GM23338 (cell line): ENCODE measurements at regions not wholly inside any gene's neighbourhood (a gene's known extent, or its start where the extent isn't known, plus 50 kb on each side); places are given as distances from the start of the nearest gene placed in this dataset.

Experiments
- ATAC-seq: fragments of 200-7000 bp; cut with Tn5 transposase; 3 replicates; pipeline ENCODE4 v1.9.1; 2020
- DNase-seq: peaks from one replicate; pipeline ENCODE4 v3.0.0-alpha.2; 2015; ENCODE audit warnings: low spot score
- H2AFZ ChIP-seq: fragments of 200-600 bp; sonication (generic); 2 replicates; pipeline ENCODE4 v1.8.0; 2016; ENCODE audit warnings: antibody characterized with exemption, mild to moderate bottlenecking, moderate library complexity
- H3F3A ChIP-seq: fragments of 200-600 bp; sonication (generic); replicated peaks from 2 replicates; pipeline ENCODE4 v1.8.0; 2017; ENCODE audit warnings: antibody characterized with exemption, mixed run types, low read depth
- H3K27ac ChIP-seq: fragments of 200-600 bp; sonication (generic); 2 replicates; pipeline ENCODE4 v1.6.1; 2016; ENCODE audit warnings: low read depth
- H3K27me3 ChIP-seq: fragments of 200-600 bp; sonication (generic); 2 replicates; pipeline ENCODE4 v1.8.0; 2016; ENCODE audit warnings: mild to moderate bottlenecking, mixed run types, moderate library complexity; ENCODE audit not compliant: insufficient read depth
- H3K36me3 ChIP-seq: fragments of 200-600 bp; sonication (generic); 2 replicates; pipeline ENCODE4 v1.8.0; 2016; ENCODE audit warnings: mild to moderate bottlenecking; ENCODE audit not compliant: insufficient read depth
- H3K4me1 ChIP-seq: fragments of 200-600 bp; sonication (generic); 2 replicates; pipeline ENCODE4 v1.8.0; 2016; ENCODE audit warnings: mild to moderate bottlenecking, moderate library complexity; ENCODE audit not compliant: insufficient read depth
- H3K4me2 ChIP-seq: fragments of 200-600 bp; sonication (generic); 2 replicates; pipeline ENCODE4 v1.7.1; 2017; ENCODE audit warnings: mixed run types
- H3K4me3 ChIP-seq: fragments of 200-600 bp; sonication (generic); 2 replicates; pipeline ENCODE4 v1.6.1; 2016; ENCODE audit warnings: mixed run types
- H3K79me2 ChIP-seq: fragments of 200-600 bp; sonication (generic); replicated peaks from 2 replicates; pipeline ENCODE4 v1.8.0; 2017; ENCODE audit warnings: mild to moderate bottlenecking; ENCODE audit not compliant: insufficient read depth
- H3K9me2 ChIP-seq: fragments of 200-600 bp; sonication (generic); 2 replicates; pipeline ENCODE4 v1.8.0; 2017; ENCODE audit not compliant: insufficient read depth
- H4K20me1 ChIP-seq: fragments of 200-600 bp; sonication (generic); replicated peaks from 2 replicates; pipeline ENCODE4 v1.8.0; 2017; ENCODE audit warnings: mild to moderate bottlenecking; ENCODE audit not compliant: insufficient read depth
- H3K27ac Mint-ChIP-seq: 2 replicates; pipeline ENCODE4 v1.8.0; 2020; ENCODE audit warnings: inconsistent platforms, mild to moderate bottlenecking, moderate library complexity, mixed read lengths
- H3K27me3 Mint-ChIP-seq: 3 replicates; pipeline ENCODE4 v1.8.0; 2022; ENCODE audit warnings: low read depth, mild to moderate bottlenecking, moderate library complexity, mixed read lengths, inconsistent platforms; ENCODE audit not compliant: insufficient read depth, poor library complexity
- H3K36me3 Mint-ChIP-seq: 3 replicates; pipeline ENCODE4 v1.8.0; 2021; ENCODE audit warnings: low read depth, mild to moderate bottlenecking, inconsistent platforms, moderate library complexity, mixed read lengths
- H3K4me1 Mint-ChIP-seq: 3 replicates; pipeline ENCODE4 v1.8.0; 2020; ENCODE audit warnings: mild to moderate bottlenecking, inconsistent platforms, mixed read lengths
- H3K4me3 Mint-ChIP-seq: 3 replicates; pipeline ENCODE4 v1.8.0; 2021; ENCODE audit warnings: moderate library complexity, mild to moderate bottlenecking, inconsistent platforms, mixed read lengths
- H3K9me3 Mint-ChIP-seq: 3 replicates; pipeline ENCODE4 v1.8.0; 2020; ENCODE audit warnings: moderate library complexity, mild to moderate bottlenecking, inconsistent platforms, mixed read lengths
- CREB1 ChIP-seq: fragments of 250-450 bp; sonication (Bioruptor Pico); IDR thresholded peaks from 2 replicates; pipeline ENCODE4 v1.5.0; 2020; ENCODE audit warnings: low read depth, mild to moderate bottlenecking, moderate library complexity
- ETS1 ChIP-seq: IDR thresholded peaks from 2 replicates; pipeline ENCODE4 v1.6.1; 2016; ENCODE audit warnings: antibody characterized with exemption
- EZH2 ChIP-seq: fragments of 200-600 bp; sonication (generic); IDR thresholded peaks from one replicate; pipeline ENCODE4 v1.8.0; 2017; ENCODE audit warnings: antibody characterized with exemption, mild to moderate bottlenecking, low read depth; ENCODE audit not compliant: unreplicated experiment
- EZH2phosphoT487 ChIP-seq: fragments of 200-600 bp; sonication (generic); IDR thresholded peaks from one replicate; pipeline ENCODE4 v1.8.1; 2018; ENCODE audit warnings: antibody characterized with exemption; ENCODE audit not compliant: unreplicated experiment
- JUNB ChIP-seq: IDR thresholded peaks from one replicate; pipeline ENCODE4 v1.6.1; 2016; ENCODE audit warnings: antibody characterized with exemption; ENCODE audit not compliant: unreplicated experiment
- NANOG ChIP-seq: IDR thresholded peaks from 2 replicates; pipeline ENCODE4 v1.6.1; 2016; ENCODE audit warnings: antibody characterized with exemption, borderline replicate concordance
- POLR2AphosphoS5 ChIP-seq: IDR thresholded peaks from 2 replicates; pipeline ENCODE4 v1.6.1; 2016; ENCODE audit warnings: antibody characterized with exemption, low read depth
- STAT1 ChIP-seq: IDR thresholded peaks from one replicate; pipeline ENCODE4 v1.6.1; 2016; ENCODE audit warnings: antibody characterized with exemption; ENCODE audit not compliant: unreplicated experiment
- ZNF114 ChIP-seq: fragments of 250-450 bp; sonication (Bioruptor Pico); IDR thresholded peaks from 2 replicates; pipeline ENCODE4 v1.5.0; 2020; ENCODE audit warnings: mild to moderate bottlenecking, moderate library complexity
- ZNF331 ChIP-seq: fragments of 250-450 bp; sonication (Bioruptor Pico); IDR thresholded peaks from 2 replicates; pipeline ENCODE4 v1.5.0; 2020; ENCODE audit warnings: low read depth, mild to moderate bottlenecking, moderate library complexity
- ZNF462 ChIP-seq: fragments of 250-450 bp; sonication (Bioruptor Pico); IDR thresholded peaks from 2 replicates; pipeline ENCODE4 v1.5.0; 2020; ENCODE audit warnings: mild to moderate bottlenecking, moderate library complexity
- TF ChIP-seq, protein P1 (sequence below): IDR thresholded peaks from one replicate; pipeline ENCODE4 v1.6.1; 2018; ENCODE audit warnings: antibody characterized with exemption; ENCODE audit not compliant: unreplicated experiment
- TF ChIP-seq, protein P2 (sequence below), 2 experiments: fragments of 200-600 bp in 1 of 2; sonication (generic) in 1 of 2; conservative IDR thresholded peaks; 2 replicates each; pipeline versions ENCODE4 v1.5.1 to v1.6.1; 2016 to 2017; ENCODE audit warnings: antibody characterized with exemption in 2 of 2, low read depth in 2 of 2, mild to moderate bottlenecking in 2 of 2, moderate library complexity in 1 of 2

DNA sequence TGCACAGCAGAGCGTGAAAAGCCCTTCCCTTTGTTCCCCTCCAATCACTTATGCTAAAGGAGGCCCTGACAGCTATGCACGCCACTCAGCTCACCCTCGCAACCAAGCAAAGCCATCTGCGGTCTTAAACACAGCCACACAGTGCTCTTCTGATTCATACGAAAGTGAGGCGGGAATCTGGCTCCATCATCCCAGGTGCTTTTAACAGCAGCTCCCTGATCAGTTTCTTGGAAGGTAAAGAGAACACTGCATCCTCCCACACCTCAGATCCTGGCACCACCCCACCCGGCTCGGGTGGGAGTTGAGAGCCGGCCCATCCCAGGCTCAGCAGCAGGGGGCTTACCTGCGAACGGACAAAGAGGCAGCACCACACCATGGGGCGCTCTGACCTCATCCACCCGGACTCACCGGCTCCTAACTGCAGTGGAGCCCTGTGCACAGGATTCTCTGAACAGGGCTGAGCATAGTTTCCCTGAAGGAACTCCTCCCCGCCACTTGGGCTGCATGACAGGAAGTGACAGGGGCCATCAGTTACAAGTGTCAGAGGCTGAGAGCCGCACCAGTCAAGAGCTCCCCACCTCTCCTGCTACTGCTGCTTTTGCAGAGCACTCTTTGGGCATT is 114.3 kb upstream of the ARHGEF3 start:
- Histone ChIP-seq H3F3A (no peaks in the 10 kb centered on the region), H3K9me2 (no peaks in the 10 kb centered on the region), H3K4me2 (peak overlapping the region; percentile 55; the same call in 1 of the 2 replicates), H3K27ac (no peak overlapping the region), H3K4me3 (no peak overlapping the region), H3K4me1 (peaks cover 28% of the 10 kb centered on the region), H4K20me1 (no peaks in the 10 kb centered on the region), H3K27me3 (no peaks in the 10 kb centered on the region), H3K79me2 (no peaks in the 10 kb centered on the region), H2AFZ (peak overlapping the region; percentile 56; the same call in 1 of the 2 replicates), H3K36me3 (no peaks in the 10 kb centered on the region; the same call in 1 of the 2 replicates)
- Mint-ChIP-seq H3K9me3 (no peaks in the 10 kb centered on the region), H3K4me3 (no peak overlapping the region), H3K27me3 (peaks cover 6% of the 10 kb centered on the region), H3K4me1 (peaks cover 30% of the 10 kb centered on the region), H3K27ac (no peak overlapping the region), H3K36me3 (no peaks in the 10 kb centered on the region)
- DNase-seq (peak; percentile 39), ATAC-seq (peak; percentile 89)
- TF ChIP-seq CREB1 (CRISPR knock-in tag) (no peak), ZNF114 (no peak), STAT1 (no peak), EZH2phosphoT487 (no peak), EZH2 (no peak), JUNB (no peak), ZNF462 (CRISPR knock-in tag) (no peak), ZNF331 (CRISPR knock-in tag) (no peak), NANOG (no peak), ETS1 (no peak), POLR2AphosphoS5 (no peak)
- TF ChIP-seq, protein P1, sequence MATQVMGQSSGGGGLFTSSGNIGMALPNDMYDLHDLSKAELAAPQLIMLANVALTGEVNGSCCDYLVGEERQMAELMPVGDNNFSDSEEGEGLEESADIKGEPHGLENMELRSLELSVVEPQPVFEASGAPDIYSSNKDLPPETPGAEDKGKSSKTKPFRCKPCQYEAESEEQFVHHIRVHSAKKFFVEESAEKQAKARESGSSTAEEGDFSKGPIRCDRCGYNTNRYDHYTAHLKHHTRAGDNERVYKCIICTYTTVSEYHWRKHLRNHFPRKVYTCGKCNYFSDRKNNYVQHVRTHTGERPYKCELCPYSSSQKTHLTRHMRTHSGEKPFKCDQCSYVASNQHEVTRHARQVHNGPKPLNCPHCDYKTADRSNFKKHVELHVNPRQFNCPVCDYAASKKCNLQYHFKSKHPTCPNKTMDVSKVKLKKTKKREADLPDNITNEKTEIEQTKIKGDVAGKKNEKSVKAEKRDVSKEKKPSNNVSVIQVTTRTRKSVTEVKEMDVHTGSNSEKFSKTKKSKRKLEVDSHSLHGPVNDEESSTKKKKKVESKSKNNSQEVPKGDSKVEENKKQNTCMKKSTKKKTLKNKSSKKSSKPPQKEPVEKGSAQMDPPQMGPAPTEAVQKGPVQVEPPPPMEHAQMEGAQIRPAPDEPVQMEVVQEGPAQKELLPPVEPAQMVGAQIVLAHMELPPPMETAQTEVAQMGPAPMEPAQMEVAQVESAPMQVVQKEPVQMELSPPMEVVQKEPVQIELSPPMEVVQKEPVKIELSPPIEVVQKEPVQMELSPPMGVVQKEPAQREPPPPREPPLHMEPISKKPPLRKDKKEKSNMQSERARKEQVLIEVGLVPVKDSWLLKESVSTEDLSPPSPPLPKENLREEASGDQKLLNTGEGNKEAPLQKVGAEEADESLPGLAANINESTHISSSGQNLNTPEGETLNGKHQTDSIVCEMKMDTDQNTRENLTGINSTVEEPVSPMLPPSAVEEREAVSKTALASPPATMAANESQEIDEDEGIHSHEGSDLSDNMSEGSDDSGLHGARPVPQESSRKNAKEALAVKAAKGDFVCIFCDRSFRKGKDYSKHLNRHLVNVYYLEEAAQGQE = no peak
- TF ChIP-seq, protein P2, sequence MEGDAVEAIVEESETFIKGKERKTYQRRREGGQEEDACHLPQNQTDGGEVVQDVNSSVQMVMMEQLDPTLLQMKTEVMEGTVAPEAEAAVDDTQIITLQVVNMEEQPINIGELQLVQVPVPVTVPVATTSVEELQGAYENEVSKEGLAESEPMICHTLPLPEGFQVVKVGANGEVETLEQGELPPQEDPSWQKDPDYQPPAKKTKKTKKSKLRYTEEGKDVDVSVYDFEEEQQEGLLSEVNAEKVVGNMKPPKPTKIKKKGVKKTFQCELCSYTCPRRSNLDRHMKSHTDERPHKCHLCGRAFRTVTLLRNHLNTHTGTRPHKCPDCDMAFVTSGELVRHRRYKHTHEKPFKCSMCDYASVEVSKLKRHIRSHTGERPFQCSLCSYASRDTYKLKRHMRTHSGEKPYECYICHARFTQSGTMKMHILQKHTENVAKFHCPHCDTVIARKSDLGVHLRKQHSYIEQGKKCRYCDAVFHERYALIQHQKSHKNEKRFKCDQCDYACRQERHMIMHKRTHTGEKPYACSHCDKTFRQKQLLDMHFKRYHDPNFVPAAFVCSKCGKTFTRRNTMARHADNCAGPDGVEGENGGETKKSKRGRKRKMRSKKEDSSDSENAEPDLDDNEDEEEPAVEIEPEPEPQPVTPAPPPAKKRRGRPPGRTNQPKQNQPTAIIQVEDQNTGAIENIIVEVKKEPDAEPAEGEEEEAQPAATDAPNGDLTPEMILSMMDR (conservative IDR thresholded peaks at IDR 0.05; ENCODE audit: low read depth in 2 of 2) = no peak
